ENCODE measurements at regions not wholly inside any gene's neighbourhood (a gene's known extent, or its start where the extent isn't known, plus 50 kb on each side); places are given as distances from the start of the nearest gene placed in this dataset.

DNA sequence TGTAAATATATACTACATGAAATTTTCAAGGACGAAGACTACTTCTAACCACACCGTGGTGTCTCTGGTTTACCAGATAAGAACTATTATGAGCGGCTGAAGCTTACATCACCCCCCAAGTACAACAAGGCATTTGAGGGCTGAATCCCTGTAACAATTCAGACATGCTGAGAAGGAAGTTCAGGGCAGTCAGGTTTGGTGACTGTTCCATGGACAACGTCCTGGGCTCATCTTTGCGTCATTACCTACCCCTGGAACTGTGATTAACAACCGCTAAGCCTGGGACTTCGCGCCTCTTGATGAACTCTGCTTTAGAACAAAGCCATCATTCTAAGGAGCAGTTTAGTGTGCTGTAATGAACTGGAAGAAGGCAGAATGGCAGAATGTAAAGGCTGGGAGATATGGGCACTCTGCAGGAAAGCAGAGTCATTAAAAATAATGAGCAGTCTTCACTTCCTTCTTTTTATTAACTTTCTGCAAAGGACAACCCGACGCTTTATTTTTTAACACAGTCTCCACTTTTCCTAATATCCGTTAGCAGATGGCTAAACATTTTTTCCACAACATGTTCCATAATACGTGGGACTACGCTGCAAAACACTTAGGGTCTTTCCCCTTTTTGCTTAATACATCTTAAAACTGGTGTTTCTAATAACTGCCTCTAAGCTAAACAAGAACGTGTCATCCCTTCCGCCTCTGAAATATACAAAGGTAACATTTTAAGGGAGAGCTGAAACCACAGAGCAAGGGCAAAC lies 263.2 kb downstream of the ADAMTS20 start:
- TF ChIP-seq ATF1 (CRISPR knock-in tag; IDR thresholded peaks at IDR 0.05) (no peak), KAT7 (CRISPR knock-in tag; IDR thresholded peaks at IDR 0.05; ENCODE audit: borderline replicate concordance) (no peak), ZNF232 (CRISPR knock-in tag; IDR thresholded peaks at IDR 0.05) (no peak), ETV6 (CRISPR knock-in tag; IDR thresholded peaks at IDR 0.05) (no peak), FOXK1 (CRISPR knock-in tag; IDR thresholded peaks at IDR 0.05) (no peak)
- TF ChIP-seq, protein P1, sequence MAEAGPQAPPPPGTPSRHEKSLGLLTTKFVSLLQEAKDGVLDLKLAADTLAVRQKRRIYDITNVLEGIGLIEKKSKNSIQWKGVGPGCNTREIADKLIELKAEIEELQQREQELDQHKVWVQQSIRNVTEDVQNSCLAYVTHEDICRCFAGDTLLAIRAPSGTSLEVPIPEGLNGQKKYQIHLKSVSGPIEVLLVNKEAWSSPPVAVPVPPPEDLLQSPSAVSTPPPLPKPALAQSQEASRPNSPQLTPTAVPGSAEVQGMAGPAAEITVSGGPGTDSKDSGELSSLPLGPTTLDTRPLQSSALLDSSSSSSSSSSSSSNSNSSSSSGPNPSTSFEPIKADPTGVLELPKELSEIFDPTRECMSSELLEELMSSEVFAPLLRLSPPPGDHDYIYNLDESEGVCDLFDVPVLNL (CRISPR knock-in tag; IDR thresholded peaks at IDR 0.05; ENCODE audit: borderline replicate concordance, low read depth): no peak
- H3K27me3 Mint-ChIP-seq (ENCODE audit: low read depth): no peaks in the 10 kb centered on the region
- peaks cover 9% of the 10 kb centered on the region for H3K4me1 Mint-ChIP-seq
- H3K36me3 Mint-ChIP-seq: no peaks in the 10 kb centered on the region
- ATAC-seq (no peak), DNase-seq (ENCODE audit: low spot score) (no peak)
- H3K27ac Mint-ChIP-seq: no peak overlapping the region
- CTCF ChIA-PET: no interaction called here
- POLR2A ChIA-PET: no interaction called here
- H3K4me3 Mint-ChIP-seq: no peak overlapping the region
- H3K9me3 Mint-ChIP-seq: no peaks in the 10 kb centered on the region

DNA sequence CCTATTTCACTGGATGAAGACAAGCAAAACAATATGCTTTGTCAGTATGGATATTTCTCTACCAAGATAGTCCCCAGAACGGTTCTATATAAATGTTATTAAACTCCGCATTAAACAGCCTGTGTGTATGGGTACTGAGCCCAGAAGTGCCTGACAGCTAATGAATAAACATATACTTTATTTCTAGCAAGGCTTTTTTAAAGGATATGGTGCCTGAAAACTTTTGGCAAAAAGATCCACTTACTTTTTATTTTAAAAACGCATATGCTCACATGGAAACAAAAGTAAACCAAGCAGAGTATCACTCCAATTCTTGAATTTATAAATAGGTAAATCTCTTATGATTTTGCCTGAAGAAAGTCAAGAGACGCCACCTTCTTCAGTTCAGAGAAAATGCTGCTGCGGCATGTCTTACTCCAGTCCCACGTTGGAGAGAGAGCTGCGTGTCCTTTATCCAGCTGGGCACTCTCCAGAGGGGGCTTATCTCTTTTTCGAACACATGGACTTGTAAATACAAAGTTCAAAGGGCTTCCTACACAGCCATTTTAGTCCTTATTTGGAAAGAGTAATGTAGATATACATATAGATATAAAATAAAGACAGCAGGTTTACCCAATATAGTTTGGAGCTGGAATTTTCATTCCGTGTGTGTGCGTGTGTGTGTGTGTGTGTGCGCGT lies 264.2 kb downstream of the ADAMTS20 start:
- Mint-ChIP-seq H3K27me3 (ENCODE audit: low read depth) (no peaks in the 10 kb centered on the region), H3K4me1 (peaks cover 3% of the 10 kb centered on the region), H3K27ac (no peak overlapping the region), H3K36me3 (no peaks in the 10 kb centered on the region), H3K4me3 (no peak overlapping the region), H3K9me3 (no peaks in the 10 kb centered on the region)
- TF ChIP-seq HMGA2 (CRISPR knock-in tag; IDR thresholded peaks at IDR 0.05) (no peak), PRRX2 (CRISPR knock-in tag; IDR thresholded peaks at IDR 0.05) (no peak), ZBTB21 (CRISPR knock-in tag; IDR thresholded peaks at IDR 0.05; ENCODE audit: borderline replicate concordance) (no peak), FOXJ3 (CRISPR knock-in tag; IDR thresholded peaks at IDR 0.05; ENCODE audit: borderline replicate concordance) (no peak), TEAD4 (CRISPR knock-in tag; IDR thresholded peaks at IDR 0.05) (no peak), SMAD3 (CRISPR knock-in tag; IDR thresholded peaks at IDR 0.05; ENCODE audit: borderline replicate concordance) (no peak), GABPB1 (CRISPR knock-in tag; IDR thresholded peaks at IDR 0.05) (no peak), FOXK1 (CRISPR knock-in tag; IDR thresholded peaks at IDR 0.05) (no peak), TCF7 (CRISPR knock-in tag; IDR thresholded peaks at IDR 0.05; ENCODE audit: low read depth) (no peak), ZNF396 (CRISPR knock-in tag; IDR thresholded peaks at IDR 0.05; ENCODE audit: borderline replicate concordance) (no peak)
- TF ChIP-seq, protein P2, sequence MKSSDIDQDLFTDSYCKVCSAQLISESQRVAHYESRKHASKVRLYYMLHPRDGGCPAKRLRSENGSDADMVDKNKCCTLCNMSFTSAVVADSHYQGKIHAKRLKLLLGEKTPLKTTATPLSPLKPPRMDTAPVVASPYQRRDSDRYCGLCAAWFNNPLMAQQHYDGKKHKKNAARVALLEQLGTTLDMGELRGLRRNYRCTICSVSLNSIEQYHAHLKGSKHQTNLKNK (CRISPR knock-in tag; IDR thresholded peaks at IDR 0.05): no peak
- TF ChIP-seq, protein P3, sequence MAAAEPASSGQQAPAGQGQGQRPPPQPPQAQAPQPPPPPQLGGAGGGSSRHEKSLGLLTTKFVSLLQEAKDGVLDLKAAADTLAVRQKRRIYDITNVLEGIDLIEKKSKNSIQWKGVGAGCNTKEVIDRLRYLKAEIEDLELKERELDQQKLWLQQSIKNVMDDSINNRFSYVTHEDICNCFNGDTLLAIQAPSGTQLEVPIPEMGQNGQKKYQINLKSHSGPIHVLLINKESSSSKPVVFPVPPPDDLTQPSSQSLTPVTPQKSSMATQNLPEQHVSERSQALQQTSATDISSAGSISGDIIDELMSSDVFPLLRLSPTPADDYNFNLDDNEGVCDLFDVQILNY (CRISPR knock-in tag; IDR thresholded peaks at IDR 0.05): no peak
- ATAC-seq (no peak), DNase-seq (ENCODE audit: low spot score) (no peak)
- ChIA-PET POLR2A (no interaction called here), CTCF (no interaction called here)

DNA sequence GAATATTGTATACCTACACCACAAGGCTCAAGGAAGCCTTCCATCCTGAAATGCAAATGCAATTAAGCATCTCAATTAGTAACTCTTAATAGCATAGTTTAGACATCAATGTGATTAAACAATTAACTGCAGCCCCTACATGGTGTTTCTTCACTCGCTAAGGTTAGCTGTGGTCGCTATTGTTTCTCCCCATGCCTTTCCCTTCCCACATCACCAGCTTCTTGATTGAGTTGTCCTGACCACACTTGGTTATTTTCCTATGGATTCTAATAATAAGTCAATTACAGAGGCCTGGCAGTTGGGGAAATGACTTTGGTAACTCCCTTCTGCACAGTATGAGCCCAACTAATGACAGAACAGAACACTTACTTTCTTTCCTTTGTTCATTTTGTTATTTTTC lies 265.0 kb downstream of the ADAMTS20 start:
- Mint-ChIP-seq H3K4me3 (no peak overlapping the region), H3K36me3 (no peaks in the 10 kb centered on the region), H3K9me3 (no peaks in the 10 kb centered on the region), H3K27me3 (ENCODE audit: low read depth) (no peaks in the 10 kb centered on the region), H3K4me1 (no peaks in the 10 kb centered on the region), H3K27ac (no peak overlapping the region)
- no peak for ATAC-seq
- POLR2A ChIA-PET: no interaction called here
- CTCF ChIA-PET: no interaction called here
- DNase-seq (ENCODE audit: low spot score): no peak
- no peak for TF ChIP-seq NR3C1 (CRISPR knock-in tag; conservative IDR thresholded peaks at IDR 0.05; ENCODE audit: low read depth)
- no peak for TF ChIP-seq ZNF423 (CRISPR knock-in tag; IDR thresholded peaks at IDR 0.05)
- TF ChIP-seq, protein P4, sequence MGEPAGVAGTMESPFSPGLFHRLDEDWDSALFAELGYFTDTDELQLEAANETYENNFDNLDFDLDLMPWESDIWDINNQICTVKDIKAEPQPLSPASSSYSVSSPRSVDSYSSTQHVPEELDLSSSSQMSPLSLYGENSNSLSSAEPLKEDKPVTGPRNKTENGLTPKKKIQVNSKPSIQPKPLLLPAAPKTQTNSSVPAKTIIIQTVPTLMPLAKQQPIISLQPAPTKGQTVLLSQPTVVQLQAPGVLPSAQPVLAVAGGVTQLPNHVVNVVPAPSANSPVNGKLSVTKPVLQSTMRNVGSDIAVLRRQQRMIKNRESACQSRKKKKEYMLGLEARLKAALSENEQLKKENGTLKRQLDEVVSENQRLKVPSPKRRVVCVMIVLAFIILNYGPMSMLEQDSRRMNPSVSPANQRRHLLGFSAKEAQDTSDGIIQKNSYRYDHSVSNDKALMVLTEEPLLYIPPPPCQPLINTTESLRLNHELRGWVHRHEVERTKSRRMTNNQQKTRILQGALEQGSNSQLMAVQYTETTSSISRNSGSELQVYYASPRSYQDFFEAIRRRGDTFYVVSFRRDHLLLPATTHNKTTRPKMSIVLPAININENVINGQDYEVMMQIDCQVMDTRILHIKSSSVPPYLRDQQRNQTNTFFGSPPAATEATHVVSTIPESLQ (CRISPR knock-in tag; IDR thresholded peaks at IDR 0.05): no peak
- TF ChIP-seq, protein P5, sequence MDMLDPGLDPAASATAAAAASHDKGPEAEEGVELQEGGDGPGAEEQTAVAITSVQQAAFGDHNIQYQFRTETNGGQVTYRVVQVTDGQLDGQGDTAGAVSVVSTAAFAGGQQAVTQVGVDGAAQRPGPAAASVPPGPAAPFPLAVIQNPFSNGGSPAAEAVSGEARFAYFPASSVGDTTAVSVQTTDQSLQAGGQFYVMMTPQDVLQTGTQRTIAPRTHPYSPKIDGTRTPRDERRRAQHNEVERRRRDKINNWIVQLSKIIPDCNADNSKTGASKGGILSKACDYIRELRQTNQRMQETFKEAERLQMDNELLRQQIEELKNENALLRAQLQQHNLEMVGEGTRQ (CRISPR knock-in tag; IDR thresholded peaks at IDR 0.05): no peak
- no peak for TF ChIP-seq NFE2L1 (CRISPR knock-in tag; IDR thresholded peaks at IDR 0.05)
- no peak for TF ChIP-seq SP1 (CRISPR knock-in tag; conservative IDR thresholded peaks at IDR 0.05)
- TF ChIP-seq, protein P6, sequence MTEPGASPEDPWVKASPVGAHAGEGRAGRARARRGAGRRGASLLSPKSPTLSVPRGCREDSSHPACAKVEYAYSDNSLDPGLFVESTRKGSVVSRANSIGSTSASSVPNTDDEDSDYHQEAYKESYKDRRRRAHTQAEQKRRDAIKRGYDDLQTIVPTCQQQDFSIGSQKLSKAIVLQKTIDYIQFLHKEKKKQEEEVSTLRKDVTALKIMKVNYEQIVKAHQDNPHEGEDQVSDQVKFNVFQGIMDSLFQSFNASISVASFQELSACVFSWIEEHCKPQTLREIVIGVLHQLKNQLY (CRISPR knock-in tag; IDR thresholded peaks at IDR 0.05): no peak
- TF ChIP-seq FOXJ3 (CRISPR knock-in tag; IDR thresholded peaks at IDR 0.05; ENCODE audit: borderline replicate concordance): no peak
- TF ChIP-seq TEAD4 (CRISPR knock-in tag; IDR thresholded peaks at IDR 0.05): no peak

Measured in WTC11 (cell line).